ENCODE measurements at regions not wholly inside any gene's neighbourhood (a gene's known extent, or its start where the extent isn't known, plus 50 kb on each side); places are given as distances from the start of the nearest gene placed in this dataset.

GRCh38 chr7:116393654-116394053 is 105.9 kb upstream of the CAV2 start:
- Histone ChIP-seq H3F3A (ENCODE audit: insufficient read depth, low read length) (no peaks in the 10 kb centered on the region), H2AFZ (ENCODE audit: low read length) (no peak overlapping the region), H3K27ac (ENCODE audit: low read depth, low read length, poor library complexity, severe bottlenecking) (no peak overlapping the region), H3K79me2 (ENCODE audit: insufficient read depth, low read length) (no peaks in the 10 kb centered on the region), H3K9me3 (ENCODE audit: low read length) (no peaks in the 10 kb centered on the region), H3K27me3 (ENCODE audit: insufficient read depth, low read length) (no peaks in the 10 kb centered on the region), H3K4me1 (ENCODE audit: insufficient read depth, low read length, severe bottlenecking) (no peaks in the 10 kb centered on the region), H3K9ac (ENCODE audit: low read length) (no peak overlapping the region), H4K20me1 (ENCODE audit: insufficient read depth, low read length) (no peaks in the 10 kb centered on the region), H3K36me3 (ENCODE audit: insufficient read depth, low read length) (no peaks in the 10 kb centered on the region), H3K4me3 (ENCODE audit: low read depth, low read length, poor library complexity, severe bottlenecking) (no peak overlapping the region), H3K9me2 (ENCODE audit: low read depth, low read length) (no peaks in the 10 kb centered on the region), H3K4me2 (ENCODE audit: low read length) (no peak overlapping the region)
- TF ChIP-seq EZH2 (IDR thresholded peaks at IDR 0.05; ENCODE audit: borderline replicate concordance, low read length) = no peak
- no peak for TF ChIP-seq CTCF (IDR thresholded peaks at IDR 0.05; ENCODE audit: low read length)

GRCh38 chr7:116394106-116394505 is 105.4 kb upstream of the CAV2 start:
- no peaks in the 10 kb centered on the region for H3K4me1 ChIP-seq (ENCODE audit: insufficient read depth, low read length, severe bottlenecking)
- no peaks in the 10 kb centered on the region for H3K9me2 ChIP-seq (ENCODE audit: low read depth, low read length)
- H3K27ac ChIP-seq (ENCODE audit: low read depth, low read length, poor library complexity, severe bottlenecking) = no peak overlapping the region
- no peak overlapping the region for H3K4me3 ChIP-seq (ENCODE audit: low read depth, low read length, poor library complexity, severe bottlenecking)
- H3K36me3 ChIP-seq (ENCODE audit: insufficient read depth, low read length) = no peaks in the 10 kb centered on the region
- no peaks in the 10 kb centered on the region for H3K27me3 ChIP-seq (ENCODE audit: insufficient read depth, low read length)
- no peak overlapping the region for H3K4me2 ChIP-seq (ENCODE audit: low read length)
- H4K20me1 ChIP-seq (ENCODE audit: insufficient read depth, low read length) = no peaks in the 10 kb centered on the region
- H3K79me2 ChIP-seq (ENCODE audit: insufficient read depth, low read length) = no peaks in the 10 kb centered on the region
- H2AFZ ChIP-seq (ENCODE audit: low read length) = no peak overlapping the region
- H3K9ac ChIP-seq (ENCODE audit: low read length) = no peak overlapping the region
- no peaks in the 10 kb centered on the region for H3K9me3 ChIP-seq (ENCODE audit: low read length)
- TF ChIP-seq CTCF (IDR thresholded peaks at IDR 0.05; ENCODE audit: low read length) (no peak), EZH2 (IDR thresholded peaks at IDR 0.05; ENCODE audit: borderline replicate concordance, low read length) (no peak)
- no peaks in the 10 kb centered on the region for H3F3A ChIP-seq (ENCODE audit: insufficient read depth, low read length)

GRCh38 chr7:116395141-116395791 is 104.3 kb upstream of the CAV2 start:
- TF ChIP-seq EZH2 (IDR thresholded peaks at IDR 0.05; ENCODE audit: borderline replicate concordance, low read length) = no peak
- no peak for TF ChIP-seq CTCF (IDR thresholded peaks at IDR 0.05; ENCODE audit: low read length)
- H3K27ac ChIP-seq (ENCODE audit: low read depth, low read length, poor library complexity, severe bottlenecking) = no peak overlapping the region
- no peaks in the 10 kb centered on the region for H3K36me3 ChIP-seq (ENCODE audit: insufficient read depth, low read length)
- H3K27me3 ChIP-seq (ENCODE audit: insufficient read depth, low read length) = no peaks in the 10 kb centered on the region
- H3K4me2 ChIP-seq (ENCODE audit: low read length) = no peak overlapping the region
- H3K9me2 ChIP-seq (ENCODE audit: low read depth, low read length) = no peaks in the 10 kb centered on the region
- H3F3A ChIP-seq (ENCODE audit: insufficient read depth, low read length) = no peaks in the 10 kb centered on the region
- no peaks in the 10 kb centered on the region for H3K9me3 ChIP-seq (ENCODE audit: low read length)
- H4K20me1 ChIP-seq (ENCODE audit: insufficient read depth, low read length) = no peaks in the 10 kb centered on the region
- H2AFZ ChIP-seq (ENCODE audit: low read length) = no peak overlapping the region
- H3K9ac ChIP-seq (ENCODE audit: low read length) = no peak overlapping the region
- H3K79me2 ChIP-seq (ENCODE audit: insufficient read depth, low read length) = no peaks in the 10 kb centered on the region
- H3K4me1 ChIP-seq (ENCODE audit: insufficient read depth, low read length, severe bottlenecking) = no peaks in the 10 kb centered on the region
- H3K4me3 ChIP-seq (ENCODE audit: low read depth, low read length, poor library complexity, severe bottlenecking) = no peak overlapping the region
